ENCODE measurements at regions not wholly inside any gene's neighbourhood (a gene's known extent, or its start where the extent isn't known, plus 50 kb on each side); places are given as distances from the start of the nearest gene placed in this dataset.

GRCh38 chr10:130507461-130507860 is 371.3 kb downstream of the GLRX3 start:
- Histone ChIP-seq H3K36me3 (ENCODE audit: insufficient read depth, low read length) (no peaks in the 10 kb centered on the region), H3K79me2 (ENCODE audit: insufficient read depth, low read depth, low read length) (no peaks in the 10 kb centered on the region), H3K4me1 (ENCODE audit: insufficient read depth, low read length, poor library complexity, severe bottlenecking) (no peaks in the 10 kb centered on the region), H2AFZ (ENCODE audit: low read length) (no peak overlapping the region), H3K4me2 (ENCODE audit: low read length) (no peak overlapping the region), H4K20me1 (ENCODE audit: insufficient read depth, low read length) (no peaks in the 10 kb centered on the region), H3K27ac (ENCODE audit: low read depth, low read length, poor library complexity, severe bottlenecking) (no peak overlapping the region), H3K4me3 (ENCODE audit: low read depth, low read length, poor library complexity, severe bottlenecking) (no peak overlapping the region), H3K9me2 (ENCODE audit: insufficient read depth, low read length) (no peaks in the 10 kb centered on the region), H3K9me3 (ENCODE audit: low read length) (no peaks in the 10 kb centered on the region)
- intact Hi-C loops (cut with micrococcal nuclease; ENCODE audit: unreplicated experiment): no loop called here
- TF ChIP-seq CTCF (conservative IDR thresholded peaks at IDR 0.05; ENCODE audit: low read length) (no peak), EZH2phosphoT487 (IDR thresholded peaks at IDR 0.05; ENCODE audit: borderline replicate concordance, low read depth, low read length) (no peak)
- CTCF ChIA-PET (ENCODE audit: unreplicated experiment): no interaction called here
- DNase-seq (ENCODE audit: low spot score): no peak
- BruUV-seq (replicated peaks): no TSS peak
- POLR2A ChIA-PET: no interaction called here

- H4K20me1 ChIP-seq (ENCODE audit: insufficient read depth, low read length): no peaks in the 10 kb centered on the region
- H3K4me2 ChIP-seq (ENCODE audit: low read length): no peak overlapping the region
- H3K9me3 ChIP-seq (ENCODE audit: low read length): no peaks in the 10 kb centered on the region
- no peaks in the 10 kb centered on the region for H3K36me3 ChIP-seq (ENCODE audit: insufficient read depth, low read length)
- H3K4me1 ChIP-seq (ENCODE audit: insufficient read depth, low read length, poor library complexity, severe bottlenecking): no peaks in the 10 kb centered on the region
- no peaks in the 10 kb centered on the region for H3K79me2 ChIP-seq (ENCODE audit: insufficient read depth, low read depth, low read length)
- no peak overlapping the region for H3K4me3 ChIP-seq (ENCODE audit: low read depth, low read length, poor library complexity, severe bottlenecking)
- no TSS peak for BruUV-seq (replicated peaks)
- H3K27ac ChIP-seq (ENCODE audit: low read depth, low read length, poor library complexity, severe bottlenecking): no peak overlapping the region
- intact Hi-C loops (cut with micrococcal nuclease; ENCODE audit: unreplicated experiment): no loop called here
- no peak for DNase-seq (ENCODE audit: low spot score)
- no peak overlapping the region for H2AFZ ChIP-seq (ENCODE audit: low read length)
- TF ChIP-seq CTCF (conservative IDR thresholded peaks at IDR 0.05; ENCODE audit: low read length): no peak
- TF ChIP-seq EZH2phosphoT487 (IDR thresholded peaks at IDR 0.05; ENCODE audit: borderline replicate concordance, low read depth, low read length): no peak
- no peaks in the 10 kb centered on the region for H3K9me2 ChIP-seq (ENCODE audit: insufficient read depth, low read length)
- CTCF ChIA-PET (ENCODE audit: unreplicated experiment): no interaction called here
- POLR2A ChIA-PET: no interaction called here
Observed at GRCh38 chr10:130509881-130510689, 373.9 kb downstream of the GLRX3 start.

DNA sequence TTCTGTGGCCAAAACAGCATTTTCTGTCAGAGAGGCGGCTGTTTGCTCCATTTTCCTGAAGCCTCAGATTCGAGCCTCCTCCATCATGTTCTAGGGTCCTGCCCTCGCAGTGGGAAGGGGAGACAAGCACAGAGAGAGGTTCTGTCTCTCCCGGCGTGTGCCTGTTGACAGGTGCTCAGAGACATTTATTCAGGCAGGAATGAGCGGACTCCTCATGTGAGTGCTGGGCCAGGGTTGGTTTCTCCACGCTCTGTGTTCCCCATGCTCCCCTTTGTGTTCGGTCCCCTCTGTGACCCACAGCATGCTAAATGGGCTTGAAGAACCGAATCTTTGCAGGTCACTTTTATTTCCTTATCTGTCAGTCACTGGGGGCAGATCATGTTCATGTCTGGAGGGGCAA is 374.6 kb downstream of the GLRX3 start:
- no peak for TF ChIP-seq CTCF (conservative IDR thresholded peaks at IDR 0.05; ENCODE audit: low read length)
- no peak for TF ChIP-seq EZH2phosphoT487 (IDR thresholded peaks at IDR 0.05; ENCODE audit: borderline replicate concordance, low read depth, low read length)
- no peak for DNase-seq (ENCODE audit: low spot score)
- Histone ChIP-seq H3K9me2 (ENCODE audit: insufficient read depth, low read length) (no peaks in the 10 kb centered on the region), H3K4me2 (ENCODE audit: low read length) (no peak overlapping the region), H3K4me3 (ENCODE audit: low read depth, low read length, poor library complexity, severe bottlenecking) (no peak overlapping the region), H4K20me1 (ENCODE audit: insufficient read depth, low read length) (no peaks in the 10 kb centered on the region), H3K9me3 (ENCODE audit: low read length) (no peaks in the 10 kb centered on the region), H3K36me3 (ENCODE audit: insufficient read depth, low read length) (no peaks in the 10 kb centered on the region), H2AFZ (ENCODE audit: low read length) (no peak overlapping the region), H3K27ac (ENCODE audit: low read depth, low read length, poor library complexity, severe bottlenecking) (no peak overlapping the region), H3K4me1 (ENCODE audit: insufficient read depth, low read length, poor library complexity, severe bottlenecking) (no peaks in the 10 kb centered on the region), H3K79me2 (ENCODE audit: insufficient read depth, low read depth, low read length) (no peaks in the 10 kb centered on the region)
- POLR2A ChIA-PET: no interaction called here
- CTCF ChIA-PET (ENCODE audit: unreplicated experiment): no interaction called here
- no TSS peak for BruUV-seq (replicated peaks)
- intact Hi-C loops (cut with micrococcal nuclease; ENCODE audit: unreplicated experiment): no loop called here
